GM21786 (cell line): ENCODE measurements at regions not wholly inside any gene's neighbourhood (a gene's known extent, or its start where the extent isn't known, plus 50 kb on each side); places are given as distances from the start of the nearest gene placed in this dataset.
"Not testable (repeated sequence)": the region's sequence is repeated elsewhere in the genome, so short reads cannot be mapped to it uniquely, and the experiment has no call there.

ENCODE experiments used
- ATAC-seq: cut with Tn5 transposase; IDR thresholded peaks from one replicate; pipeline ENCODE4 v1.9.1; 2021; ENCODE audit not compliant: unreplicated experiment

- no peak for ATAC-seq
Measured at GRCh38 chr9:108766626-108767161, 89.1 kb downstream of the ACTL7B start.

GRCh38 chr9:108765265-108765664, 90.5 kb downstream of the ACTL7B start:
- no peak for ATAC-seq

GRCh38 chr9:108762348-108763055, 93.3 kb downstream of the ACTL7B start:
- no peak for ATAC-seq

- no peak for ATAC-seq
Measured at GRCh38 chr9:108761655-108762347, 94.0 kb downstream of the ACTL7B start.

GRCh38 chr9:108760841-108761240, 94.9 kb downstream of the ACTL7B start:
- ATAC-seq = no peak

- ATAC-seq = no peak
Measured at GRCh38 chr9:108759835-108760234, 96.0 kb downstream of the ACTL7B start.

GRCh38 chr9:108759399-108759798, 96.4 kb downstream of the ACTL7B start:
- ATAC-seq = no peak

- no peak for ATAC-seq
Measured at GRCh38 chr9:108756746-108757490, 98.9 kb downstream of the ACTL7B start.

GRCh38 chr9:108755979-108756378, 99.8 kb downstream of the ACTL7B start:
- ATAC-seq = no peak

- no peak for ATAC-seq
Measured at GRCh38 chr9:108751369-108751768, 104.4 kb downstream of the ACTL7B start.

- no peak for ATAC-seq
Measured at GRCh38 chr9:108750661-108751215, 105.0 kb downstream of the ACTL7B start.

- ATAC-seq = no peak
Measured at GRCh38 chr9:108748776-108749175, 107.0 kb downstream of the ACTL7B start.

- no peak for ATAC-seq
Measured at GRCh38 chr9:108746864-108747263, 108.9 kb downstream of the ACTL7B start.

GRCh38 chr9:108746001-108746400, 109.8 kb downstream of the ACTL7B start:
- no peak for ATAC-seq

- no peak for ATAC-seq
Measured at GRCh38 chr9:108744641-108745040, 111.1 kb downstream of the ACTL7B start.

- no peak for ATAC-seq
Measured at GRCh38 chr9:108743901-108744371, 111.8 kb downstream of the ACTL7B start.

- ATAC-seq = no peak
Measured at GRCh38 chr9:108743416-108743815, 112.4 kb downstream of the ACTL7B start.

GRCh38 chr9:108742191-108742590, 113.6 kb downstream of the ACTL7B start:
- no peak for ATAC-seq

- ATAC-seq = not testable (repeated sequence)
Measured at GRCh38 chr9:108731292-108731691, 124.5 kb downstream of the ACTL7B start.

- ATAC-seq = no peak
Measured at GRCh38 chr9:108727580-108728111, 128.1 kb downstream of the ACTL7B start.

GRCh38 chr9:108724652-108725051, 131.1 kb downstream of the ACTL7B start:
- ATAC-seq = no peak
